ENCODE measurements at regions not wholly inside any gene's neighbourhood (a gene's known extent, or its start where the extent isn't known, plus 50 kb on each side); places are given as distances from the start of the nearest gene placed in this dataset.

DNA sequence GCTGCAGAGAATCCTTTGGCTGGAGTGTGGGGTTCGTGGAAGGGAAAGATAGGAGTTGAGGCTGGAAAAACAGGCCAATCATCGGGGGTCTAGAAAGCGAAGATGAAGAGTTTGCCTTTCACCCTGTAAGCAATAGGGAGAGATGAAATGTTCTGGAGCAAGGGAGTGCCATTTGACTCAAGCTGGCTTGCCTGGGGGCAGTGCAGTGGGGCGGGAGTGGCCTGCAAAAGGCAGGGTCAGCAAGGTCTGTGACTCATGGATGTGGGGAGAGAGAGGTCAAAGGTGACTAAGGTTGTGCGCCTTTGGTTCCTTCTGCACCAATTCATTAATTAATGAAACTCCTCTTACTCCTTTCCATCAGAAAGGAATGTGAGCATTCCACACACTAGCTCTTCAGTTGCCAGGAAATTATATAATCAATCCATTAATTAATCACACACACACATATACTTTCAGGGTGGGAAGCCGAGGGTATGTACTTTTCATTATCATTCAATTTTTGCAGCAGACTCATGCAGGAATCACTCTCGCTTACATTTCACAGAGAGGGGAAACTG lies 227.6 kb downstream of the MYCN start:
- H3K9ac ChIP-seq (ENCODE audit: low read length) = no peak overlapping the region
- H3K9me3 ChIP-seq (ENCODE audit: low read length) = no peaks in the 10 kb centered on the region
- no peaks in the 10 kb centered on the region for H3F3A ChIP-seq (ENCODE audit: insufficient read depth, low read length)
- H3K79me2 ChIP-seq (ENCODE audit: insufficient read depth, low read length) = no peaks in the 10 kb centered on the region
- H3K27me3 ChIP-seq (ENCODE audit: insufficient read depth, low read length) = 0 out of 2 replicates have a peak, but pooled peaks cover 3% of the 10 kb centered on the region
- H3K4me2 ChIP-seq (ENCODE audit: low read length) = no peak overlapping the region
- no peak for TF ChIP-seq EZH2 (IDR thresholded peaks at IDR 0.05; ENCODE audit: borderline replicate concordance, low read length)
- TF ChIP-seq, protein P1, sequence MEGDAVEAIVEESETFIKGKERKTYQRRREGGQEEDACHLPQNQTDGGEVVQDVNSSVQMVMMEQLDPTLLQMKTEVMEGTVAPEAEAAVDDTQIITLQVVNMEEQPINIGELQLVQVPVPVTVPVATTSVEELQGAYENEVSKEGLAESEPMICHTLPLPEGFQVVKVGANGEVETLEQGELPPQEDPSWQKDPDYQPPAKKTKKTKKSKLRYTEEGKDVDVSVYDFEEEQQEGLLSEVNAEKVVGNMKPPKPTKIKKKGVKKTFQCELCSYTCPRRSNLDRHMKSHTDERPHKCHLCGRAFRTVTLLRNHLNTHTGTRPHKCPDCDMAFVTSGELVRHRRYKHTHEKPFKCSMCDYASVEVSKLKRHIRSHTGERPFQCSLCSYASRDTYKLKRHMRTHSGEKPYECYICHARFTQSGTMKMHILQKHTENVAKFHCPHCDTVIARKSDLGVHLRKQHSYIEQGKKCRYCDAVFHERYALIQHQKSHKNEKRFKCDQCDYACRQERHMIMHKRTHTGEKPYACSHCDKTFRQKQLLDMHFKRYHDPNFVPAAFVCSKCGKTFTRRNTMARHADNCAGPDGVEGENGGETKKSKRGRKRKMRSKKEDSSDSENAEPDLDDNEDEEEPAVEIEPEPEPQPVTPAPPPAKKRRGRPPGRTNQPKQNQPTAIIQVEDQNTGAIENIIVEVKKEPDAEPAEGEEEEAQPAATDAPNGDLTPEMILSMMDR (IDR thresholded peaks at IDR 0.05; ENCODE audit: low read length) = no peak
- no peaks in the 10 kb centered on the region for H3K36me3 ChIP-seq (ENCODE audit: insufficient read depth, low read length)
- H3K4me3 ChIP-seq (ENCODE audit: low read depth, low read length, poor library complexity, severe bottlenecking) = no peak overlapping the region
- H3K4me1 ChIP-seq (ENCODE audit: insufficient read depth, low read length, severe bottlenecking) = no peaks in the 10 kb centered on the region
- no peak overlapping the region for H3K27ac ChIP-seq (ENCODE audit: low read depth, low read length, poor library complexity, severe bottlenecking)
- H3K9me2 ChIP-seq (ENCODE audit: low read depth, low read length) = no peaks in the 10 kb centered on the region
- no peaks in the 10 kb centered on the region for H4K20me1 ChIP-seq (ENCODE audit: insufficient read depth, low read length)
- no peak overlapping the region for H2AFZ ChIP-seq (ENCODE audit: low read length)

DNA sequence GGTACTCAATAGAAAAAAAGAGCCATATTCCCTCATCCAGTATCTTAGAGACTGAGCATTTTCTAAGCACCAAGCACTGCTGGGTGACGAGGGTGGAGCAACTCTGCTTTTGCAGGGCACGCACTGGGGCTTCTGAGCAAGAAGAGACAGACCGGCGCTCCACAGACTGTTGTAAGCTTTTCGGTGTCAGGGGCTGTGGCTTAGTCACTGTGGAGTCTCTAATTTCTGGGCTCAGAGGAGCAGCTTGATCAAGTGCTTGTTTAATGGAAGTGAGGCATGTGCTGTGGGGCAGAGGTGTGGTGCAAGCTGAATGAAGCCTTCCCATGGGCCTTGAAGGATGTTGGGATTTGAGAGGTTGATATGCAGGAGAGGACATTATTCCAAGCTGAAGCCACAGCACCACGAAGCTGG lies 227.1 kb downstream of the MYCN start:
- H3F3A ChIP-seq (ENCODE audit: insufficient read depth, low read length) = no peaks in the 10 kb centered on the region
- no peaks in the 10 kb centered on the region for H3K79me2 ChIP-seq (ENCODE audit: insufficient read depth, low read length)
- no peak for TF ChIP-seq EZH2 (IDR thresholded peaks at IDR 0.05; ENCODE audit: borderline replicate concordance, low read length)
- TF ChIP-seq, protein P1 (IDR thresholded peaks at IDR 0.05; ENCODE audit: low read length) = no peak
- no peak overlapping the region for H3K4me3 ChIP-seq (ENCODE audit: low read depth, low read length, poor library complexity, severe bottlenecking)
- H3K4me1 ChIP-seq (ENCODE audit: insufficient read depth, low read length, severe bottlenecking) = no peaks in the 10 kb centered on the region
- H3K27ac ChIP-seq (ENCODE audit: low read depth, low read length, poor library complexity, severe bottlenecking) = no peak overlapping the region
- H3K9me3 ChIP-seq (ENCODE audit: low read length) = no peaks in the 10 kb centered on the region
- no peaks in the 10 kb centered on the region for H3K9me2 ChIP-seq (ENCODE audit: low read depth, low read length)
- no peak overlapping the region for H2AFZ ChIP-seq (ENCODE audit: low read length)
- no peaks in the 10 kb centered on the region for H3K36me3 ChIP-seq (ENCODE audit: insufficient read depth, low read length)
- no peak overlapping the region for H3K9ac ChIP-seq (ENCODE audit: low read length)
- H3K27me3 ChIP-seq (ENCODE audit: insufficient read depth, low read length) = 0 out of 2 replicates have a peak, but pooled peaks cover 3% of the 10 kb centered on the region
- no peaks in the 10 kb centered on the region for H4K20me1 ChIP-seq (ENCODE audit: insufficient read depth, low read length)
- no peak overlapping the region for H3K4me2 ChIP-seq (ENCODE audit: low read length)

DNA sequence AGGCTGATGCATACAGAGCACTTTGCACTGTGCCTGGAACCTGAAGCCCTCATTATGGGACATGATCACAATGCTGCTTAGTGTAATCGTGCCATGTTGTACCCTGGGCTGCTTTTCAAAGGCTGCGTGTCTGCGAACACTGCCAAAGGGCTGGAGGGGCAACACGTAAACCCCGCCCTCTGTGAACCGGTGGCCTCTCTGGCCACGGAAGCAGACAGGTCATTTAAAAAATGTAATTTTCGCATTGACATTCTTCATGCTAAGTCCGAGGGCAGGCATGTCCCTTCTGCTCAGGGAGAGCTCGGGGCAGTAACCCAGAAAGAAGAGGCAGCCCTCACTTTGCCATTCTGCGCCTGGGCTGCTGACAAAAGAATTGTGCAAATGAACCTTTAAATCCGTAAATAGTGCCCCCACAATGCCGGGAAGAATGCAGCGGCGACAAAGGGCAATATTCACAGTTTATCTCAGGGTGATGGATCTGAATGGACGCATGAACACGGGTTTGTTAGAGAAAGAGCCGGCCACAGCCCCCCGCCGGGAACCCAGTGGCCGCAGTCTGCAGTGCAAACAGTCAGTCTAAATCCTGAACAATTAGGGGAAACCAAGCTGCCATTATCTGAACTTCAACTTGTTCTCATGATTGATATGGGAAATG lies 226.1 kb downstream of the MYCN start:
- H2AFZ ChIP-seq (ENCODE audit: low read length) = no peak overlapping the region
- no peak overlapping the region for H3K27ac ChIP-seq (ENCODE audit: low read depth, low read length, poor library complexity, severe bottlenecking)
- no peaks in the 10 kb centered on the region for H3K79me2 ChIP-seq (ENCODE audit: insufficient read depth, low read length)
- no peak overlapping the region for H3K4me2 ChIP-seq (ENCODE audit: low read length)
- no peaks in the 10 kb centered on the region for H3F3A ChIP-seq (ENCODE audit: insufficient read depth, low read length)
- H3K36me3 ChIP-seq (ENCODE audit: insufficient read depth, low read length) = no peaks in the 10 kb centered on the region
- no peaks in the 10 kb centered on the region for H3K4me1 ChIP-seq (ENCODE audit: insufficient read depth, low read length, severe bottlenecking)
- H3K9ac ChIP-seq (ENCODE audit: low read length) = no peak overlapping the region
- no peaks in the 10 kb centered on the region for H3K9me3 ChIP-seq (ENCODE audit: low read length)
- TF ChIP-seq, protein P1 (IDR thresholded peaks at IDR 0.05; ENCODE audit: low read length) = no peak
- no peaks in the 10 kb centered on the region for H4K20me1 ChIP-seq (ENCODE audit: insufficient read depth, low read length)
- H3K4me3 ChIP-seq (ENCODE audit: low read depth, low read length, poor library complexity, severe bottlenecking) = no peak overlapping the region
- 0 out of 2 replicates have a peak, but pooled peaks cover 3% of the 10 kb centered on the region for H3K27me3 ChIP-seq (ENCODE audit: insufficient read depth, low read length)
- H3K9me2 ChIP-seq (ENCODE audit: low read depth, low read length) = no peaks in the 10 kb centered on the region
